GM18861 (cell line): ENCODE measurements at regions not wholly inside any gene's neighbourhood (a gene's known extent, or its start where the extent isn't known, plus 50 kb on each side); places are given as distances from the start of the nearest gene placed in this dataset.
A peak's percentile ranks its signal among the peaks of the same experiment; 100 is the strongest.

Experiments
- ATAC-seq: cut with Tn5 transposase; IDR thresholded peaks from one replicate; pipeline ENCODE4 v1.9.1; 2021; ENCODE audit not compliant: unreplicated experiment

- ATAC-seq = no peak
Observed at GRCh38 chr12:4108803-4109345, 164.7 kb upstream of the CCND2 start.

- ATAC-seq = no peak
Observed at GRCh38 chr12:4107911-4108697, 165.5 kb upstream of the CCND2 start.

- ATAC-seq = peak; percentile 86
Observed at GRCh38 chr12:4107436-4107878, 166.1 kb upstream of the CCND2 start.

DNA sequence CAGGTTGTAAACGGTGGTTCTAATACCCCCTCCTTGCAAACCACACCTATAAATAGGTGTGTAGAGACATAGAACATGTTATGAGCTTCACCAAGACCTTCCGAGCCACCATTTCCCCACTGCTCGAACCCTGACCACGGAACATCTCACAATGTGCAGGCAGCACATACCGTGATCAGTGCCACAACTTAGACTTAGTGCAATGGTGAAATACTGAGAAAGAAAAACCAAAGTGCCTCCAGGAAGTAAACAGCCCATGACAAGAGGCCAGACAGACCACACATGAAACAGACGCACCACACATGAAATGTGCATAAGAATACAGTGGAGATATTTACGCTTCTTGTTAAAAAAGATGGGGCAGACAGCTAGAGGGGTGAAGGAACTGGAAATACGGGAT lies 166.9 kb upstream of the CCND2 start:
- no peak for ATAC-seq

DNA sequence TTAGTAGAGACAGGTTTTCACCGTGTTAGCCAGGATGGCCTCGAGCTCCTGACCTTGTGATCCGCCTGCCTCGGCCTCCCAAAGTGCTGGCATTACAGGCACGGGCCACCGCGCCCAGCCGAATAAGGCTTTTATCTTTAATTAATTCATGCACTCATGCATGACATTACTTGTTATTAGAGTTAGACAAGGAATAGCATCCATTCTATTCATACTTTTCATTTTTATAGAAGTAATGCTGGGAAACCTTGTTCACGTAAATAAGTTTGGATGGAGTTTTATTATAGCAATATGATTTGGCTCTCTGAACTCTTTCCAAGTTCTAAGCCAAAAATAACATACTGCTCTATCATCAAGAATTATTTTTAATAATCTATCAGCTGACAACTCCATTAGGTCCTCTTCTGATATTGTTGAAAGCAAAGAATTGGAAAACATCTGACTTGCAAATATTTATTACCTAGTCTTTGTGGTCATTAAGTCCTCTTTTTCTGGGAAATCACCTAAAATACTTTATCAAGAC lies 168.8 kb upstream of the CCND2 start:
- no peak for ATAC-seq

GRCh38 chr12:4099276-4099675 lies 174.3 kb upstream of the CCND2 start:
- no peak for ATAC-seq

- ATAC-seq = no peak
Observed at GRCh38 chr12:4091016-4091743, 182.4 kb upstream of the CCND2 start.

- ATAC-seq = no peak
Observed at GRCh38 chr12:4089956-4090355, 183.6 kb upstream of the CCND2 start.

GRCh38 chr12:4089121-4089606 lies 184.4 kb upstream of the CCND2 start:
- no peak for ATAC-seq

- no peak for ATAC-seq
Observed at GRCh38 chr12:4088451-4088850, 185.1 kb upstream of the CCND2 start.

DNA sequence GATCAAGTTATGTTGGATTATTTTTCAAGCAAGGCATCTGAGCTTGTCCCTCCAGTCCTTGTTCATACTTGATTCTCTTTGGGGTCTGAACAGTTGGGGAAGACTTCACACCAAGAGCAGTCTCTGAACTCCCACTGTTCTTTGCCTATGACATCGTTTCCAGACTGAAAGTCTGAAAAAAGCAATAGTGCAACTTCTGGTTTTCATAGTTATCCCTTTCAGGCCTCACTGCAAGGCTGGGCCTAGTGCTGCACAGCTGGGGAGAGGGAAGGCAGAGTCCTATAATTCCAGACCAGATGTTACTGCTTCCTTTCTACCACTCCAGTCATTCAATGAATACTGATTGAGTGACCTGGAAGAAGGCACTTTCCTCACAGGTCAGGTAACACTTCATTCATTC lies 187.1 kb upstream of the CCND2 start:
- no peak for ATAC-seq

DNA sequence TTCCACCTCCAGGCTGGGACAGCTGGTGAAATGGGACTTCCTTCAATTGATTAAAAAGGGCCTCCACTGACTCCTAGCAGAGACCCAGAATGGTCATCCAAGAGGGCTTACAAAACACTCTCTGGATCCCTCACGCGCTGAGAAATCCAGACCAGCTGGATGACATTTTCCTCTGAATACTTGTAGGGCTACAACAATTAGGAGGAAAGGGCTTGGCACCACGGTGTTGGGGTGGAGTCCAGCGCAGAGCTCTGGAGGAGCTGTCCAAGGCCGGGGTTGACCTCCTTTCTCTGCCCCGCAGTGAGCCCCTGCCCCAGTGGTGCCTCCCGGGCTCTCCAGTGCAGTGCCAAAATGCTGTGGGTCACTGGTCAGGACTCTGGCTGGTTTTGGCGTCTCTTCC lies 189.0 kb upstream of the CCND2 start:
- ATAC-seq = no peak

GRCh38 chr12:4082809-4083403 lies 190.7 kb upstream of the CCND2 start:
- ATAC-seq = no peak

GRCh38 chr12:4080213-4080612 lies 193.3 kb upstream of the CCND2 start:
- ATAC-seq = no peak

GRCh38 chr12:4074129-4074528 lies 199.4 kb upstream of the CCND2 start:
- ATAC-seq = no peak

DNA sequence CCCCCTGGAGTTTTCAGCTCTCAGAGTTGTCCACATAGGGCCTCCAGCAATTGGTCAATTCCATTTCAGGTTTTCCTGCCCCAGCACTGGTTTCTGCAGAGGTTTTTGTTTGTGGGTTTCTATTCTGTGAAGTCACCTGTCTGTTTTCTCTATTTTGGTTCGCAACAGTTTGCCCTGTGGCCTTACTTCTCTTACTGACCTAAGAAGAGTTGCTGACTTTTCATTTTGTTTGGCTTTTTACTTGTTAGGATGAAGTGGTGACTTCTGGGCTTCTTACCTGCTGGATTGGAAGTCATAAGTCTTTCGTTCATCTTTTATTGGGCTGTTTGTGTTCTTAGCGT lies 196.4 kb upstream of the PARP11 start:
- no peak for ATAC-seq

GRCh38 chr12:4068981-4069669 lies 195.9 kb upstream of the PARP11 start:
- ATAC-seq = no peak

DNA sequence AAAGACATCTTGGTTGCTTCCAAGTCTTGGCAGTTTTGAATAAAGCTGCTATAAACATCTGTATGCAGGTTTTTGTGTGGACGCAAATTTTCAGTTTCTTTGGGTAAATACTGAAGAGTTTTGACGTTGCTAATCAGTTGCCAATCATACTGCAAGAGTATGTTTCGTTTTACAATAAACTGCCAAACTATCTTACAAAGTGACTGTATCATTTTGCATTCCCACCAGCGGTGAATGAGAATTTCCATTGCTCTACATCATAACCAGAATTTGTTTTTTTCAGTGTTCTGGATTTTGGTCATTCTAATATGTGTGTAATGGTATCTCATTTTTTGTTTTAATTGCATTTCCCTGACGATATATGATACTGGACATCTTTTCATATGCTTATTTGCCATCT lies 190.8 kb upstream of the PARP11 start:
- ATAC-seq = no peak

GRCh38 chr12:4059898-4060568 lies 186.8 kb upstream of the PARP11 start:
- no peak for ATAC-seq
